SK-N-MC (cell line): ENCODE measurements at regions not wholly inside any gene's neighbourhood (a gene's known extent, or its start where the extent isn't known, plus 50 kb on each side); places are given as distances from the start of the nearest gene placed in this dataset.

ENCODE experiments used
- DNase-seq: peaks from one replicate; pipeline ENCODE4 v3.0.0-alpha.2; 2011; ENCODE audit warnings: low read depth, low spot score
- H3K27ac ChIP-seq: fragments of 200-600 bp; sonication (generic); 2 replicates; pipeline ENCODE4 v1.5.1; 2016; ENCODE audit warnings: mixed run types
- H3K36me3 ChIP-seq: fragments of 200-600 bp; sonication (generic); 2 replicates; pipeline ENCODE4 v1.6.1; 2017; ENCODE audit warnings: antibody characterized with exemption, low read length, mixed read lengths; ENCODE audit not compliant: insufficient read depth
- H3K4me3 ChIP-seq: fragments of 200-600 bp; sonication (generic); 2 replicates; pipeline ENCODE4 v1.5.1; 2016
- H3K9ac ChIP-seq: fragments of 200-600 bp; sonication (generic); 2 replicates; pipeline ENCODE4 v1.8.0; 2017; ENCODE audit warnings: mixed run types, mixed read lengths; ENCODE audit not compliant: insufficient read length
- H3K9me3 ChIP-seq: fragments of 200-600 bp; sonication (generic); 2 replicates; pipeline ENCODE4 v1.6.1; 2017; ENCODE audit warnings: low read depth, mild to moderate bottlenecking, antibody characterized with exemption, low read length, moderate library complexity, mixed read lengths
- EZH2 ChIP-seq: fragments of 200-600 bp; sonication (generic); IDR thresholded peaks from one replicate; pipeline ENCODE4 v1.6.1; 2017; ENCODE audit warnings: antibody characterized with exemption
- FOXP2 ChIP-seq: optimal IDR thresholded peaks from 2 replicates; pipeline ENCODE3; 2011; ENCODE audit warnings: mild to moderate bottlenecking, moderate library complexity; ENCODE audit not compliant: insufficient read depth; ENCODE audit errors: extremely low read length, control extremely low read depth
- POLR2AphosphoS5 ChIP-seq: IDR thresholded peaks from 2 replicates; pipeline ENCODE4 v1.6.1; 2012; ENCODE audit warnings: mild to moderate bottlenecking, low read depth, low read length, borderline replicate concordance

DNA sequence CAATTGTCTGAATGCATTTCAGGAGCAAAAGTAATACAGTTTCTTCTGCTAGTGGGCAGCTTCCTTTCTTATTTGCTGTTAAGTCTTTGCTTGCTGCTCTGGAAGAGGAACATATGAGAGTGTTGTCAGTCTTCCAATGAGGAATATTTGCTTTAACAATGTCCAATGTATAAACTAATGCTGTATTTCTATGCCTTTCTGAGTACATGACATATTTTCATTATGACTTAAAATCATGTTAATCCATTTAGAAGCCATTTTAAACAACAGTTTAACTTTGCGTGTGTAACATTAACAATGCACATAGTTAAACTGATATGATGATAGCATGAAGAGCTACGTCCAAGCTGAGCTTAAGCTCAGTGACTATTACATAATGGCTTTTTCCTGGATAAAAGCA lies 933.4 kb upstream of the GHITM start:
- TF ChIP-seq FOXP2 (no peak), EZH2 (no peak), POLR2AphosphoS5 (no peak)
- no peak overlapping the region for H3K4me3 ChIP-seq
- no peak overlapping the region for H3K27ac ChIP-seq
- H3K9ac ChIP-seq = no peak overlapping the region
- no peaks in the 10 kb centered on the region for H3K36me3 ChIP-seq
- H3K9me3 ChIP-seq = no peaks in the 10 kb centered on the region
- no peak for DNase-seq

DNA sequence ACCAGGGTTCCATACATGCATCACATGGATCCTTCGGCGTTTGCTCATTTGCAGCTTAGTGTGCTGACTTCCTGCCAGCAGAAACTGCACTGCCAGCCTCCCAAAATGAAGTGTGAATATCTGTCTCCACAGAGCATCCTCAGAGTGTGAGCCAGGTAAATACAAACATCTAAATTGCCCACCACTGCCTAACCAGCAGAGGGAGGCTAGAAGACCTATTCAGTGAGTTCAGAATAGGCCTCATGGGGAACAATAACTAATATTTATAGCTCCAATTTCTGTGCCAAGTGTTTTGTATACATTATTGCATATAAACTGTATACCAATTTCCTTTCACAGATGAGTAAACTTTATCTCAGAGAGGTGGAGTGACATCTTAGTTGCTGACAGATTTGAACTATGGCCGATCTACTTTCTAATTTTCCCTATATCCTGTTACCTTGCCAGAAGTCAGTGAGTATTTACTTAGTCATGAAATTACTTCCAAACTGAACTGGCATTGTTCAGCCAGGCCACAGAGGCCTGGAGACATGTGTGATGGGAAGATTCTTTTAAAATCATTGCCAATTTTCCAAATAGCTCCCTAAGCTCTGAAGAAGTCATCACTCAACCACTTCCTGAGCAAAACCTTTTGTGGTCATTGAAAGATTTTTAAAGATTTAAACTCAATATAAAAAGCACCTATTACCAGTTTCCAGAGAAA lies 926.5 kb upstream of the GHITM start:
- DNase-seq = no peak
- no peaks in the 10 kb centered on the region for H3K9me3 ChIP-seq

GRCh38 chr10:83214136-83214535 lies 925.2 kb upstream of the GHITM start:
- H3K4me3 ChIP-seq = no peak overlapping the region
- H3K9me3 ChIP-seq = no peaks in the 10 kb centered on the region
- H3K27ac ChIP-seq = no peak overlapping the region
- DNase-seq = no peak
- TF ChIP-seq POLR2AphosphoS5 (no peak), EZH2 (no peak), FOXP2 (no peak)
- H3K9ac ChIP-seq = no peak overlapping the region
- no peaks in the 10 kb centered on the region for H3K36me3 ChIP-seq

More for the DNA sequence above, 926.5 kb upstream of the GHITM start:
- no peaks in the 10 kb centered on the region for H3K36me3 ChIP-seq
- TF ChIP-seq EZH2 = no peak
- TF ChIP-seq FOXP2 = no peak
- no peak for TF ChIP-seq POLR2AphosphoS5
- H3K9ac ChIP-seq = no peak overlapping the region
- no peak overlapping the region for H3K27ac ChIP-seq
- H3K4me3 ChIP-seq = no peak overlapping the region

GRCh38 chr10:83218205-83218604 lies 921.1 kb upstream of the GHITM start:
- no peaks in the 10 kb centered on the region for H3K36me3 ChIP-seq
- H3K9me3 ChIP-seq = no peaks in the 10 kb centered on the region
- no peak for DNase-seq
- TF ChIP-seq EZH2 (no peak), FOXP2 (no peak), POLR2AphosphoS5 (no peak)
- H3K27ac ChIP-seq = no peak overlapping the region
- no peak overlapping the region for H3K9ac ChIP-seq
- H3K4me3 ChIP-seq = no peak overlapping the region

GRCh38 chr10:83222300-83222699 lies 917.0 kb upstream of the GHITM start:
- DNase-seq = no peak
- Histone ChIP-seq H3K9ac (no peak overlapping the region), H3K4me3 (no peak overlapping the region), H3K9me3 (no peaks in the 10 kb centered on the region), H3K36me3 (no peaks in the 10 kb centered on the region), H3K27ac (no peak overlapping the region)
- no peak for TF ChIP-seq FOXP2
- no peak for TF ChIP-seq EZH2
- TF ChIP-seq POLR2AphosphoS5 = no peak

DNA sequence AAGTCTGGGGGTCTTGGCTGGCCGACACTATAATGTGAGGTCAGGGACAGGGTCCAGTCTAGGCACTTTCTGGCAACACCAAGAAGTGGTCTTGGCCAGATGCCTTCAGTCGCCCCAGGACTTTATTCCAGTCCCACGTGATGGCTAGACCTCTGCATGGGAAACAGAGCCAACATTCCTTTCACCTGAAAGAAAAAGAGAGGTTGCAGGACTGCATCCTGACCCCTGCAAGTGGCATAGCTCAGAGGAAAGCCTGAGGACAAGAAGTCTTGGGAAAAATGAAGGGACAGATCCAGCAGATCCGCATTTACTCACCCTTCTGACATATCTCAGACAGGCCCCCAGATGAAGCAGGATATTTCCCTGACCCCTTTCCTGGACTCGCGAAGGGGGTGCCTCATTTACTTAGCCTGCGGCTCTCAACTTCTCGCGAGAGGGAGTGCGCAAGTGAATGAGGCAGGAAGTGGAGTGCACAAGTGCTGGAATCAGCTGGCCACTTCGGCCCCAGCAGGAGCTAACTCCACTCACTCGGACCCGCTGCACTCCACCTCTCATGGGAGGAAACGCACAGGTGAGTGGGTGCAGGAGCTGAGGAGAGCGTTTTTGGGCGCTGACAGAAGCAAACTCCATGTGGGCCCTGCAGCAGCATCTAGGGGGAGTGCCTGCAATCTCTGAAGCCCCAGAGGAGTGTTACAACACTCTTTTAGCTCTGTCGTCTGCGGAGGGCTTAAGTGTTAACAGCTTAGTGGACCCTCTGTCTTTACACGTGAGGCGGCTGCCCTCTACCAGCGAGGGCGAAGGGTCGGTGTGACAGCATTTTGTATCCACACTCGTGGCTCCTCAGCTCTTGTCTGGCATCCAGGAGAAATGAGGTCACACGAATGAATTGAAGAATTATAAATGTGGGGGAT lies 916.2 kb upstream of the GHITM start:
- Histone ChIP-seq H3K27ac (no peak overlapping the region), H3K4me3 (no peak overlapping the region), H3K9me3 (no peaks in the 10 kb centered on the region), H3K9ac (no peak overlapping the region), H3K36me3 (no peaks in the 10 kb centered on the region)
- DNase-seq = no peak
- TF ChIP-seq EZH2 = no peak
- TF ChIP-seq FOXP2 = no peak
- no peak for TF ChIP-seq POLR2AphosphoS5

GRCh38 chr10:83225781-83226180 lies 913.5 kb upstream of the GHITM start:
- no peak overlapping the region for H3K9ac ChIP-seq
- H3K36me3 ChIP-seq = no peaks in the 10 kb centered on the region
- no peak overlapping the region for H3K27ac ChIP-seq
- DNase-seq = no peak
- H3K4me3 ChIP-seq = no peak overlapping the region
- no peaks in the 10 kb centered on the region for H3K9me3 ChIP-seq
- TF ChIP-seq FOXP2 (no peak), POLR2AphosphoS5 (no peak), EZH2 (no peak)

- no peak for DNase-seq
- H3K27ac ChIP-seq = no peak overlapping the region
- no peak overlapping the region for H3K9ac ChIP-seq
- no peak overlapping the region for H3K4me3 ChIP-seq
- no peaks in the 10 kb centered on the region for H3K36me3 ChIP-seq
- H3K9me3 ChIP-seq = no peaks in the 10 kb centered on the region
- TF ChIP-seq FOXP2 (no peak), POLR2AphosphoS5 (no peak), EZH2 (no peak)
Measured at GRCh38 chr10:83229991-83230390, 909.3 kb upstream of the GHITM start.
